ENCODE measurements at regions not wholly inside any gene's neighbourhood (a gene's known extent, or its start where the extent isn't known, plus 50 kb on each side); places are given as distances from the start of the nearest gene placed in this dataset.

DNA sequence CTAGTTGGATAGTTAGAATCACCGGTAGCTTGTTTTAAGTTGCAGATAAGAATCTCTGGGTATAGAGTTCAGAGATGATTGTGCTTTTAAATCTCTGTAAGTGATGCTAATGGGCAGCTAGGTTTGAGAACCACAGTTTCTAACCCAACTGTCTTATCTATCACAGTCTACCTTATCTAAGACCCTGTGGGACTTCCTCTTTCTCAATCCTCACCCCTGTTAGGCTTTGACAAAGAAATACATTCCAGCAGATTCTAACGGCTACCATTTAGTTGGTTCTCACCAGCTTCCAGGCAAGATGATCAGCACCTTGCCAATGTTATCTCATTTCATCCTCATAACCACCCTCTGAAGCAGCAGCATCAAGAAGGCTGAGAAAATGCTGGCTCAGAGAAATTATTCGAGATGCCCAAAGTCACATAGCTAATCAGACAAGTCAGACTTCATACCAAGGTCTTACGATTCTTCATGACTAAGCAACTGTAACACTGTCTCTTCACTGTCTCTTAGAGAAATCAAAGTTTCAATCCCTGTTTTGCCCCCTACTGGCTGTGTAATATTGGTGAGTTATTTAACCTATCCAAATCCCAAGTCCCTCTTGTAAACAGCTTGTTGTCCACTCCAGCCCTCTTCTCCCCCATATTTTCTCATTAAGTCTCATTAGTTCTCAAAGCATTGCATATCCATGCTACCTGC is 192.4 kb upstream of the API5 start:
- H3K4me1 ChIP-seq (ENCODE audit: control insufficient read depth in 3 of 3, insufficient read depth in 2 of 3, low read depth in 1 of 3, low read length in 2 of 3): no peaks in the 10 kb centered on the region
- FAIRE-seq (no peak), DNase-seq (no peak)
- no peaks in the 10 kb centered on the region for H3K36me3 ChIP-seq (ENCODE audit: control insufficient read depth in 3 of 3, insufficient read depth in 2 of 3, low read depth in 1 of 3, low read length in 3 of 3)
- H3K4me3 ChIP-seq (ENCODE audit: low read depth in 1 of 3, low read length in 3 of 3): no peak overlapping the region
- H3K27ac ChIP-seq (ENCODE audit: low read depth in 1 of 3, low read length in 2 of 3): no peak overlapping the region
- WGBS, 3 donors: 67 to 75% (median 71%) methylated on average over 4 of the region's 4 CpGs
- no peaks in the 10 kb centered on the region for H3K27me3 ChIP-seq (ENCODE audit: control insufficient read depth in 3 of 3, insufficient read depth in 3 of 3, low read length in 3 of 3)
- no peaks in the 10 kb centered on the region for H3K9me3 ChIP-seq (ENCODE audit: control insufficient read depth in 2 of 2, insufficient read depth in 1 of 2, low read depth in 1 of 2, low read length in 1 of 2)

GRCh38 chr11:43122546-43122945 is 189.2 kb upstream of the API5 start:
- no peaks in the 10 kb centered on the region for H3K9me3 ChIP-seq (ENCODE audit: control insufficient read depth in 2 of 2, insufficient read depth in 1 of 2, low read depth in 1 of 2, low read length in 1 of 2)
- H3K27ac ChIP-seq (ENCODE audit: low read depth in 1 of 3, low read length in 2 of 3): no peak overlapping the region
- FAIRE-seq: no peak
- WGBS, 3 donors: 84 to 90% (median 89%) methylated on average over 3 of the region's 3 CpGs
- no peak overlapping the region for H3K4me3 ChIP-seq (ENCODE audit: low read depth in 1 of 3, low read length in 3 of 3)
- no peaks in the 10 kb centered on the region for H3K4me1 ChIP-seq (ENCODE audit: control insufficient read depth in 3 of 3, insufficient read depth in 2 of 3, low read depth in 1 of 3, low read length in 2 of 3)
- DNase-seq: no peak
- no peaks in the 10 kb centered on the region for H3K36me3 ChIP-seq (ENCODE audit: control insufficient read depth in 3 of 3, insufficient read depth in 2 of 3, low read depth in 1 of 3, low read length in 3 of 3)
- H3K27me3 ChIP-seq (ENCODE audit: control insufficient read depth in 3 of 3, insufficient read depth in 3 of 3, low read length in 3 of 3): no peaks in the 10 kb centered on the region

DNA sequence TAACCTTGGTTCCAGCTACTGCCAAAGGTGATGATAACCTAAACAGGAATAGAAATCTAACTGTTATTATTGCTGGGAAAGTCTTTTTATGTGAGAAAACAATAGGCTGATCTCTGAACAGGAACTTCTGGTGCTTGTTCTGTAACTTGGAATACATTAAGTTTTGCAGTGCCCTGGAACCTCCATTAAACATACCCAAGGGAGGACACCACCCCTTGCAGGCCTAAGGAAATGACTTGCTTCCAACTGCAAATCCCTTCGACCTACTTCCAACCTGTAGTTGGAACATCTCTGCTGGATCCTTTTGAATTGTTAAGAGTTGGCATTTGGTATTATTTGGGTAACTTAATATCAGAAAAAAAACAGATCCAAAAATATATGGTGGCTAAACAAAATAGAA is 188.4 kb upstream of the API5 start:
- 14 to 47% (median 16%) methylated on average over 1 of the region's 1 CpG for WGBS, 3 donors
- H3K4me1 ChIP-seq (ENCODE audit: control insufficient read depth in 3 of 3, insufficient read depth in 2 of 3, low read depth in 1 of 3, low read length in 2 of 3): no peaks in the 10 kb centered on the region
- H3K4me3 ChIP-seq (ENCODE audit: low read depth in 1 of 3, low read length in 3 of 3): no peak overlapping the region
- H3K27me3 ChIP-seq (ENCODE audit: control insufficient read depth in 3 of 3, insufficient read depth in 3 of 3, low read length in 3 of 3): no peaks in the 10 kb centered on the region
- no peaks in the 10 kb centered on the region for H3K9me3 ChIP-seq (ENCODE audit: control insufficient read depth in 2 of 2, insufficient read depth in 1 of 2, low read depth in 1 of 2, low read length in 1 of 2)
- FAIRE-seq: no peak
- no peak overlapping the region for H3K27ac ChIP-seq (ENCODE audit: low read depth in 1 of 3, low read length in 2 of 3)
- H3K36me3 ChIP-seq (ENCODE audit: control insufficient read depth in 3 of 3, insufficient read depth in 2 of 3, low read depth in 1 of 3, low read length in 3 of 3): no peaks in the 10 kb centered on the region
- DNase-seq: no peak

- WGBS, 3 donors: 60 to 74% (median 61%) methylated on average over 3 of the region's 3 CpGs
- DNase-seq (no peak), FAIRE-seq (no peak)
- Histone ChIP-seq H3K36me3 (ENCODE audit: control insufficient read depth in 3 of 3, insufficient read depth in 2 of 3, low read depth in 1 of 3, low read length in 3 of 3) (no peaks in the 10 kb centered on the region), H3K4me3 (ENCODE audit: low read depth in 1 of 3, low read length in 3 of 3) (no peak overlapping the region), H3K4me1 (ENCODE audit: control insufficient read depth in 3 of 3, insufficient read depth in 2 of 3, low read depth in 1 of 3, low read length in 2 of 3) (no peaks in the 10 kb centered on the region), H3K27me3 (ENCODE audit: control insufficient read depth in 3 of 3, insufficient read depth in 3 of 3, low read length in 3 of 3) (no peaks in the 10 kb centered on the region), H3K9me3 (ENCODE audit: control insufficient read depth in 2 of 2, insufficient read depth in 1 of 2, low read depth in 1 of 2, low read length in 1 of 2) (no peaks in the 10 kb centered on the region), H3K27ac (ENCODE audit: low read depth in 1 of 3, low read length in 2 of 3) (no peak overlapping the region)
Measured at GRCh38 chr11:43124272-43124935, 187.4 kb upstream of the API5 start.

DNA sequence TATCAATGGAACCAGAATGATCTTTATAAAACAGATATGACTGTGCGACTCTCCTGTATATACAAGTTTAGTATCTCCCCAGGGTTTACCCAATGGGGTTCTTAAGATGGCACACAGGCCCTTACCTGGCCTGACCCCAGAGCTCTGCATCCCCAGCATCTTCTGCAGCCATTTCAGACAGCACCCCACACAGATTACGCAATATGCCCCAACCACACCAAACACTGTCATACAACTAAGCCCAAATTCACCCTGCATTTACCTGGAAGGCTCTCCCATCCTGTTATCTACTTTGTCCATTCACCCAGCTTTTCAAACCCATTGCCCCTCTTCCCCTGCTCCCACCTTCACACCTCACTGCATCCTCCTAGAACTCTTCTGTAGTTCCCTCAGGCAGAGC is 182.5 kb upstream of the API5 start:
- Histone ChIP-seq H3K36me3 (ENCODE audit: control insufficient read depth in 3 of 3, insufficient read depth in 2 of 3, low read depth in 1 of 3, low read length in 3 of 3) (no peaks in the 10 kb centered on the region), H3K27ac (ENCODE audit: low read depth in 1 of 3, low read length in 2 of 3) (no peak overlapping the region), H3K27me3 (ENCODE audit: control insufficient read depth in 3 of 3, insufficient read depth in 3 of 3, low read length in 3 of 3) (no peaks in the 10 kb centered on the region), H3K4me3 (ENCODE audit: low read depth in 1 of 3, low read length in 3 of 3) (no peak overlapping the region), H3K4me1 (ENCODE audit: control insufficient read depth in 3 of 3, insufficient read depth in 2 of 3, low read depth in 1 of 3, low read length in 2 of 3) (no peaks in the 10 kb centered on the region), H3K9me3 (ENCODE audit: control insufficient read depth in 2 of 2, insufficient read depth in 1 of 2, low read depth in 1 of 2, low read length in 1 of 2) (no peaks in the 10 kb centered on the region)
- FAIRE-seq (no peak), DNase-seq (no peak)
- 80 to 93% (median 81%) methylated on average over 2 of the region's 2 CpGs for WGBS, 3 donors

- 4 to 5% (median 5%) methylated on average over 2 of the region's 2 CpGs for WGBS, 3 donors
- DNase-seq (peak in 1 of 2 donors; percentile 3), FAIRE-seq (no peak)
Measured at GRCh38 chr11:43130616-43131015, 181.2 kb upstream of the API5 start.

DNA sequence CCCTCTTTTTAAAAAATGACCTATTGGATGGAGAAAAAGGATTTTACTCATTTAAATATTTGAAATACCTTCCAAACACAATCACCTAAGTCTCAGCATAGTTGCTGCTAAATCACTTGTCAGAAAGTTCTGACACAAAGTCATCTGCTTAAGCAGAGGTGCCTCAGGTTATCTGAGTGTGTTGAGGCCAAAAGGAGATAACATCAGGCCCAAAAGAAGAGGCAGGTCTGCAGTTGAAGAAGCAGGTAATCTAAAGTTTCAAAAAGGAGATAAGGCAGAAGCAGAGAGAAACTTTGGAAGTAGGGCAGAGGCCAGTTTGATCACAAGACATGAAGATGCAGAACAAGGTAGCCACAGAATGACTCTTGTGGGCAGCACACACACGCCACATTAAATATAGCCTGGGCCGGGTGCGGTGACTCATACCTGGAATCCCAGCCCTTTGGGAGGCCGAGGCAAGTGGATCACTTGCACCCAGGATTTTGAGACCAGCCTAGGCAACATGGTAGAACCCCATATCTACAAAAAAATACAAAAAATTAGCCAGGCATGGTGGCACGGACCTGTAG is 175.7 kb upstream of the API5 start:
- FAIRE-seq (no peak), DNase-seq (no peak)
- Histone ChIP-seq H3K4me1 (ENCODE audit: control insufficient read depth in 3 of 3, insufficient read depth in 2 of 3, low read depth in 1 of 3, low read length in 2 of 3) (no peaks in the 10 kb centered on the region), H3K27ac (ENCODE audit: low read depth in 1 of 3, low read length in 2 of 3) (no peak overlapping the region), H3K4me3 (ENCODE audit: low read depth in 1 of 3, low read length in 3 of 3) (no peak overlapping the region), H3K27me3 (ENCODE audit: control insufficient read depth in 3 of 3, insufficient read depth in 3 of 3, low read length in 3 of 3) (no peaks in the 10 kb centered on the region), H3K9me3 (ENCODE audit: control insufficient read depth in 2 of 2, insufficient read depth in 1 of 2, low read depth in 1 of 2, low read length in 1 of 2) (no peaks in the 10 kb centered on the region), H3K36me3 (ENCODE audit: control insufficient read depth in 3 of 3, insufficient read depth in 2 of 3, low read depth in 1 of 3, low read length in 3 of 3) (no peaks in the 10 kb centered on the region)
- 79 to 83% (median 80%) methylated on average over 5 of the region's 5 CpGs for WGBS, 3 donors

More at GRCh38 chr11:43130616-43131015, 181.2 kb upstream of the API5 start:
- Histone ChIP-seq H3K36me3 (ENCODE audit: control insufficient read depth in 3 of 3, insufficient read depth in 2 of 3, low read depth in 1 of 3, low read length in 3 of 3) (no peaks in the 10 kb centered on the region), H3K27ac (ENCODE audit: low read depth in 1 of 3, low read length in 2 of 3) (no peak overlapping the region), H3K9me3 (ENCODE audit: control insufficient read depth in 2 of 2, insufficient read depth in 1 of 2, low read depth in 1 of 2, low read length in 1 of 2) (no peaks in the 10 kb centered on the region), H3K4me1 (ENCODE audit: control insufficient read depth in 3 of 3, insufficient read depth in 2 of 3, low read depth in 1 of 3, low read length in 2 of 3) (no peaks in the 10 kb centered on the region), H3K4me3 (ENCODE audit: low read depth in 1 of 3, low read length in 3 of 3) (no peak overlapping the region), H3K27me3 (ENCODE audit: control insufficient read depth in 3 of 3, insufficient read depth in 3 of 3, low read length in 3 of 3) (no peaks in the 10 kb centered on the region)

DNA sequence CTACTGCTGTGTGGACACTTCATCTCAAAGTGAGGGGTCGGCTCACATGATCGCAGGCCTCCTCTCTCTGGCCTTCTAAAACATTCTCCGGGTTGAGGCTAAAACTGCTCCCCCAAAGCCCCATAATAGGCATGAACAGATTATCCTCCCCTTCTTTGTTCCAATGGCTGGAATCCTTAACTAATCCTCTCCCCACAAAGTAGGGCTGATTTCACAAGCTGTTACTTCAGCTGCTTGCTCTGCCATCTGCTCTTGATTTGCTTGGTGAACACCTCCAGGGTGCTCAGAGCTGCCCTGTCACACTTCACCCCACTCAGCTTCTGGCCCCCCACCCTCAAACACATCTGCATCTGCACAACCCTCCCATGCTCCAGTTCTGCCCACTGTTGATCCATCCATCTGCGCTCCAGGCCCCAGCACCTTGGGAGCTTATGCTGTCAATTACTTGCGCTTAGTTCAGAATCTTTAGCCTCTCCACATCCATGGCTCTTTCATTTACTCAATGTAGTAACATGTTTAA is 173.1 kb upstream of the API5 start:
- FAIRE-seq (no peak), DNase-seq (no peak)
- peaks cover 0 to 3% of the 10 kb centered on the region in 2 donors for H3K9me3 ChIP-seq (ENCODE audit: control insufficient read depth in 2 of 2, insufficient read depth in 1 of 2, low read depth in 1 of 2, low read length in 1 of 2)
- H3K36me3 ChIP-seq (ENCODE audit: control insufficient read depth in 3 of 3, insufficient read depth in 2 of 3, low read depth in 1 of 3, low read length in 3 of 3): no peaks in the 10 kb centered on the region
- H3K4me3 ChIP-seq (ENCODE audit: low read depth in 1 of 3, low read length in 3 of 3): no peak overlapping the region
- H3K27ac ChIP-seq (ENCODE audit: low read depth in 1 of 3, low read length in 2 of 3): no peak overlapping the region
- 95 to 98% (median 96%) methylated on average over 5 of the region's 5 CpGs for WGBS, 3 donors
- H3K27me3 ChIP-seq (ENCODE audit: control insufficient read depth in 3 of 3, insufficient read depth in 3 of 3, low read length in 3 of 3): no peaks in the 10 kb centered on the region
- H3K4me1 ChIP-seq (ENCODE audit: control insufficient read depth in 3 of 3, insufficient read depth in 2 of 3, low read depth in 1 of 3, low read length in 2 of 3): no peaks in the 10 kb centered on the region
